GM12891 (cell line): ENCODE measurements at regions not wholly inside any gene's neighbourhood (a gene's known extent, or its start where the extent isn't known, plus 50 kb on each side); places are given as distances from the start of the nearest gene placed in this dataset.

Source experiments
- POLR2A ChIP-seq: IDR thresholded peaks from 2 replicates; pipeline ENCODE4 v1.6.1; 2011; ENCODE audit warnings: low read depth, low read length, control low read depth
- POLR2AphosphoS5 ChIP-seq: IDR thresholded peaks from 2 replicates; pipeline ENCODE4 v1.6.1; 2011; ENCODE audit warnings: low read depth, low read length, control low read depth
- POU2F2 ChIP-seq: IDR thresholded peaks from 2 replicates; pipeline ENCODE4 v1.6.1; 2011; ENCODE audit warnings: low read depth, mild to moderate bottlenecking, control low read depth, low read length, moderate library complexity
- TAF1 ChIP-seq: IDR thresholded peaks from 2 replicates; pipeline ENCODE4 v1.6.1; 2011; ENCODE audit warnings: low read depth, low read length, control low read depth

DNA sequence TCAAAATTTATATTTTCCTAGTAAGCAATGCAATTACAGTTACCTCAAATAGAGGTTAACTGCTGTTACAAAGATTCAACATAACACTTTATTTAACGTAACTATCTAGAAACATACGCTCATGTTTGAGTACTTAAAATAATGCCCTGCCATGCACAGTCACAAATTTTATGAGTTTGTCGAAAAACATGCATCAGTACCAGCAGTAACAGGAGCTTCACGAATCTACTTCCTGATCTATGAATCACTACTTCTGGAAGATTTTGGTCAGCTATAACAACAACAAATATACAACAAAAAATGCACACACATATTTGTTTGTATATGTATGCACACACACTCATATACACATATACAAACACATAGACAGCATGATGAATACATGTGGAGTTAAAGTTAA lies 881.8 kb downstream of the FSCB start:
- no peak for TF ChIP-seq POLR2AphosphoS5
- no peak for TF ChIP-seq POLR2A
- TF ChIP-seq POU2F2 = no peak
- no peak for TF ChIP-seq TAF1
